Keratinocyte (primary cell): ENCODE measurements at regions not wholly inside any gene's neighbourhood (a gene's known extent, or its start where the extent isn't known, plus 50 kb on each side); places are given as distances from the start of the nearest gene placed in this dataset.

Experiments
- DNase-seq: peaks from one replicate; pipeline ENCODE4 v3.0.0-alpha.2; 2011; ENCODE audit warnings: low read depth, missing footprints, low spot score
- FAIRE-seq: peaks from 2 replicates; lab custom pipeline; 2011; peaks lifted over from hg19 to GRCh38; lab: Jason Lieb, UNC
- H2AFZ ChIP-seq: 2 replicates; pipeline ENCODE4 v1.6.0; 2012; ENCODE audit warnings: low read length, control low read depth, inconsistent platforms; ENCODE audit not compliant: control insufficient read depth
- H3K27ac ChIP-seq: 2 replicates; pipeline ENCODE4 v1.5.1; 2011; ENCODE audit warnings: low read length; ENCODE audit not compliant: control insufficient read depth, insufficient read depth
- H3K27me3 ChIP-seq: 3 replicates; pipeline ENCODE4 v1.6.0; 2011; ENCODE audit warnings: low read length; ENCODE audit not compliant: control insufficient read depth, insufficient read depth; ENCODE audit errors: extremely low read depth
- H3K36me3 ChIP-seq, 2 experiments: 2 replicates in 1 of 2; 3 replicates in 1 of 2; pipeline ENCODE4 v1.5.1; 2011; ENCODE audit warnings: low read length in 2 of 2, mild to moderate bottlenecking in 1 of 2; ENCODE audit not compliant: control insufficient read depth in 2 of 2, insufficient read depth in 2 of 2; ENCODE audit errors: extremely low read depth in 1 of 2
- H3K4me1 ChIP-seq: 3 replicates; pipeline ENCODE4 v1.5.1; 2011; ENCODE audit warnings: low read length; ENCODE audit not compliant: control insufficient read depth, insufficient read depth; ENCODE audit errors: extremely low read depth
- H3K4me2 ChIP-seq: 3 replicates; pipeline ENCODE4 v1.6.0; 2011; ENCODE audit warnings: low read depth, low read length; ENCODE audit not compliant: control insufficient read depth, insufficient read depth; ENCODE audit errors: extremely low read depth
- H3K4me3 ChIP-seq, 3 experiments: fragments of 200-600 bp in 1 of 3; sonication (generic) in 1 of 3; 2 replicates in 2 of 3; 3 replicates in 1 of 3; pipeline ENCODE4 v1.5.1; 2011 to 2016; ENCODE audit warnings: low read length in 3 of 3, mild to moderate bottlenecking in 3 of 3, control low read depth in 2 of 3, inconsistent platforms in 1 of 3, low read depth in 1 of 3, mixed read lengths in 1 of 3, mixed run types in 1 of 3, moderate library complexity in 1 of 3; ENCODE audit not compliant: control insufficient read depth in 2 of 3, insufficient read depth in 2 of 3; ENCODE audit errors: extremely low read depth in 1 of 3
- H3K79me2 ChIP-seq: 2 replicates; pipeline ENCODE4 v1.6.0; 2012; ENCODE audit warnings: low read length; ENCODE audit not compliant: control insufficient read depth, insufficient read depth
- H3K9ac ChIP-seq: 3 replicates; pipeline ENCODE4 v1.6.0; 2011; ENCODE audit warnings: low read length; ENCODE audit not compliant: control insufficient read depth, insufficient read depth; ENCODE audit errors: extremely low read depth
- H3K9me1 ChIP-seq: 3 replicates; pipeline ENCODE4 v1.6.0; 2011; ENCODE audit warnings: low read length; ENCODE audit not compliant: control insufficient read depth, insufficient read depth; ENCODE audit errors: extremely low read depth
- H3K9me3 ChIP-seq: 2 replicates; pipeline ENCODE4 v1.5.1; 2012; ENCODE audit warnings: low read depth, low read length; ENCODE audit not compliant: control insufficient read depth
- H4K20me1 ChIP-seq: 3 replicates; pipeline ENCODE4 v1.6.0; 2011; ENCODE audit warnings: low read length; ENCODE audit not compliant: control insufficient read depth, insufficient read depth; ENCODE audit errors: extremely low read depth
- EZH2 ChIP-seq: IDR thresholded peaks from one replicate; pipeline ENCODE4 v1.6.1; 2012; ENCODE audit warnings: inconsistent platforms, mild to moderate bottlenecking, low read length, moderate library complexity
- dilution Hi-C: fragments of 300-500 bp; cut with MboI; formaldehyde crosslinking; loops from one replicate; pipeline ENCODE4 v1.7.0; 2020; ENCODE audit warnings: low sequenced_read_pairs; ENCODE audit not compliant: extremely low pct_ligation_motif_present
- TF ChIP-seq, protein P1 (sequence below), 3 experiments: IDR thresholded peaks in 1 of 3; conservative IDR thresholded peaks in 1 of 3; optimal IDR thresholded peaks in 1 of 3; 2 replicates in 2 of 3; 3 replicates in 1 of 3; pipeline versions ENCODE3 to v1.5.1; 2011; ENCODE audit warnings: low read length in 3 of 3, mild to moderate bottlenecking in 3 of 3, moderate library complexity in 2 of 3, control low read depth in 1 of 3, inconsistent platforms in 1 of 3; ENCODE audit not compliant: insufficient read depth in 2 of 3; ENCODE audit errors: extremely low read depth in 1 of 3

GRCh38 chr4:20430259-20430941, 178.7 kb downstream of the SLIT2 start:
- TF ChIP-seq EZH2 = no peak
- dilution Hi-C loops = no loop called here
- Histone ChIP-seq H3K27ac (no peak overlapping the region), H3K9me1 (no peaks in the 10 kb centered on the region), H3K27me3 (no peaks in the 10 kb centered on the region), H4K20me1 (no peaks in the 10 kb centered on the region), H3K79me2 (no peaks in the 10 kb centered on the region), H3K4me3 (no peak overlapping the region), H3K36me3 (no peaks in the 10 kb centered on the region), H3K4me2 (peak overlapping the region; percentile 17), H3K9ac (no peak overlapping the region), H3K4me1 (peaks cover 9% of the 10 kb centered on the region), H2AFZ (peak overlapping the region; percentile 16), H3K9me3 (no peaks in the 10 kb centered on the region)
- FAIRE-seq (no peak), DNase-seq (no peak)

GRCh38 chr4:20431543-20431951, 179.8 kb downstream of the SLIT2 start:
- H4K20me1 ChIP-seq = no peaks in the 10 kb centered on the region
- no peak overlapping the region for H3K4me2 ChIP-seq
- no peak overlapping the region for H3K9ac ChIP-seq
- no peaks in the 10 kb centered on the region for H3K9me1 ChIP-seq
- H3K4me3 ChIP-seq = no peak overlapping the region
- FAIRE-seq = no peak
- no peak for DNase-seq
- H3K4me1 ChIP-seq = peaks cover 9% of the 10 kb centered on the region
- H3K79me2 ChIP-seq = no peaks in the 10 kb centered on the region
- H3K27ac ChIP-seq = no peak overlapping the region
- H2AFZ ChIP-seq = no peak overlapping the region
- no peaks in the 10 kb centered on the region for H3K9me3 ChIP-seq
- no peaks in the 10 kb centered on the region for H3K27me3 ChIP-seq
- dilution Hi-C loops = no loop called here
- no peak for TF ChIP-seq EZH2
- TF ChIP-seq, protein P1, sequence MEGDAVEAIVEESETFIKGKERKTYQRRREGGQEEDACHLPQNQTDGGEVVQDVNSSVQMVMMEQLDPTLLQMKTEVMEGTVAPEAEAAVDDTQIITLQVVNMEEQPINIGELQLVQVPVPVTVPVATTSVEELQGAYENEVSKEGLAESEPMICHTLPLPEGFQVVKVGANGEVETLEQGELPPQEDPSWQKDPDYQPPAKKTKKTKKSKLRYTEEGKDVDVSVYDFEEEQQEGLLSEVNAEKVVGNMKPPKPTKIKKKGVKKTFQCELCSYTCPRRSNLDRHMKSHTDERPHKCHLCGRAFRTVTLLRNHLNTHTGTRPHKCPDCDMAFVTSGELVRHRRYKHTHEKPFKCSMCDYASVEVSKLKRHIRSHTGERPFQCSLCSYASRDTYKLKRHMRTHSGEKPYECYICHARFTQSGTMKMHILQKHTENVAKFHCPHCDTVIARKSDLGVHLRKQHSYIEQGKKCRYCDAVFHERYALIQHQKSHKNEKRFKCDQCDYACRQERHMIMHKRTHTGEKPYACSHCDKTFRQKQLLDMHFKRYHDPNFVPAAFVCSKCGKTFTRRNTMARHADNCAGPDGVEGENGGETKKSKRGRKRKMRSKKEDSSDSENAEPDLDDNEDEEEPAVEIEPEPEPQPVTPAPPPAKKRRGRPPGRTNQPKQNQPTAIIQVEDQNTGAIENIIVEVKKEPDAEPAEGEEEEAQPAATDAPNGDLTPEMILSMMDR (optimal IDR thresholded peaks at IDR 0.05 in 1 of 3, IDR thresholded peaks at IDR 0.05 in 1 of 3, conservative IDR thresholded peaks at IDR 0.05 in 1 of 3; ENCODE audit: extremely low read depth in 1 of 3, insufficient read depth in 2 of 3, low read length in 3 of 3) = no peak
- no peaks in the 10 kb centered on the region for H3K36me3 ChIP-seq

- Histone ChIP-seq H3K79me2 (no peaks in the 10 kb centered on the region), H3K4me3 (no peak overlapping the region), H3K4me1 (peaks cover 9% of the 10 kb centered on the region), H3K27ac (no peak overlapping the region), H3K9me3 (no peaks in the 10 kb centered on the region), H2AFZ (no peak overlapping the region), H3K9ac (no peak overlapping the region), H4K20me1 (no peaks in the 10 kb centered on the region), H3K36me3 (no peaks in the 10 kb centered on the region), H3K27me3 (no peaks in the 10 kb centered on the region), H3K4me2 (no peak overlapping the region), H3K9me1 (no peaks in the 10 kb centered on the region)
- FAIRE-seq = no peak
- TF ChIP-seq, protein P1 (optimal IDR thresholded peaks at IDR 0.05 in 1 of 3, IDR thresholded peaks at IDR 0.05 in 1 of 3, conservative IDR thresholded peaks at IDR 0.05 in 1 of 3; ENCODE audit: extremely low read depth in 1 of 3, insufficient read depth in 2 of 3, low read length in 3 of 3) = no peak
- no peak for TF ChIP-seq EZH2
- no peak for DNase-seq
- dilution Hi-C loops = no loop called here
Measured at GRCh38 chr4:20432088-20432487, 180.4 kb downstream of the SLIT2 start.
